A549 (cell line): ENCODE measurements at regions not wholly inside any gene's neighbourhood (a gene's known extent, or its start where the extent isn't known, plus 50 kb on each side); places are given as distances from the start of the nearest gene placed in this dataset.

Experiments used
- ATAC-seq, 2 experiments: fragments of 200-7000 bp in 1 of 2; fragments of >200 bp in 1 of 2; cut with Nextera tagmentation in 1 of 2; cut with Tn5 transposase in 1 of 2; 3 replicates each; pipeline versions ENCODE4 v1.8.0 to v1.9.1; 2018 to 2020; ENCODE audit warnings: mild to moderate bottlenecking in 1 of 2, moderate library complexity in 1 of 2
- CTCF ChIA-PET: fragments of 300-600 bp; sonication (Branson Sonifier 250); formaldehyde crosslinking; extraction: SDS; loops from one replicate; lab custom pipeline; 2021; ENCODE audit warnings: antibody characterized with exemption, inconsistent platforms; lab: Yijun Ruan, JAX
- POLR2A ChIA-PET: fragments of 350-600 bp; formaldehyde crosslinking; extraction: SDS; loops from one replicate; lab custom pipeline; 2021; ENCODE audit warnings: antibody characterized with exemption, inconsistent platforms; lab: Yijun Ruan, JAX
- DNase-seq, 2 experiments: peaks; one replicate each; pipeline versions ENCODE4 v3.0.0 to v3.0.0-alpha.2; 2011 to 2016; ENCODE audit warnings: low read depth in 1 of 2, low spot score in 1 of 2
- FAIRE-seq: peaks from 2 replicates; lab custom pipeline; 2011; peaks lifted over from hg19 to GRCh38; lab: Jason Lieb, UNC
- H3K27ac ChIP-seq, 2 experiments: fragments of >200 bp; sonication (Bioruptor Twin); formaldehyde crosslinking; 3 replicates each; pipeline ENCODE4 v1.5.1; 2016 to 2017
- H3K4me1 ChIP-seq: fragments of >200 bp; sonication (Bioruptor Twin); formaldehyde crosslinking; 3 replicates; pipeline ENCODE4 v1.6.1; 2016
- H3K4me2 ChIP-seq: fragments of >200 bp; sonication (Bioruptor Twin); formaldehyde crosslinking; 3 replicates; pipeline ENCODE4 v1.6.1; 2016
- H3K4me3 ChIP-seq: fragments of >200 bp; sonication (Bioruptor Twin); formaldehyde crosslinking; 3 replicates; pipeline ENCODE4 v1.5.1; 2016
- H3K9me3 ChIP-seq: fragments of >200 bp; sonication (Bioruptor Twin); formaldehyde crosslinking; 3 replicates; pipeline ENCODE4 v1.6.1; 2016
- CBX8 ChIP-seq: fragments of 200-600 bp; sonication (generic); IDR thresholded peaks from 2 replicates; pipeline ENCODE4 v1.6.1; 2016
- CEBPB ChIP-seq, 2 experiments: fragments of >200 bp in 1 of 2; sonication (Bioruptor Twin) in 1 of 2; formaldehyde crosslinking in 1 of 2; IDR thresholded peaks; 2 replicates each; pipeline ENCODE4 v1.6.1; 2012 to 2016
- CHD4 ChIP-seq: fragments of 200-600 bp; sonication (generic); IDR thresholded peaks from 2 replicates; pipeline ENCODE4 v1.6.1; 2016; ENCODE audit warnings: antibody characterized with exemption, mild to moderate bottlenecking, borderline replicate concordance
- EHF ChIP-seq: fragments of 250-450 bp; sonication (Bioruptor Pico); IDR thresholded peaks from 2 replicates; pipeline ENCODE4 v1.5.0; 2020; ENCODE audit warnings: mild to moderate bottlenecking
- EHMT2 ChIP-seq: fragments of 200-600 bp; sonication (generic); IDR thresholded peaks from 2 replicates; pipeline ENCODE4 v1.6.1; 2016; ENCODE audit warnings: antibody characterized with exemption, low read depth, mild to moderate bottlenecking, moderate library complexity
- ESRRA ChIP-seq: fragments of 150-350 bp; IDR thresholded peaks from 2 replicates; pipeline ENCODE4 v1.6.1; 2014; ENCODE audit warnings: mild to moderate bottlenecking, low read length, borderline replicate concordance
- FOSB ChIP-seq: fragments of 250-450 bp; sonication (Bioruptor Pico); IDR thresholded peaks from 2 replicates; pipeline ENCODE4 v1.5.0; 2020; ENCODE audit warnings: mild to moderate bottlenecking, moderate library complexity
- GATA3 ChIP-seq: IDR thresholded peaks from 2 replicates; pipeline ENCODE4 v1.6.1; 2012; ENCODE audit warnings: borderline replicate concordance
- HDAC2 ChIP-seq: fragments of 200-600 bp; sonication (generic); IDR thresholded peaks from 2 replicates; pipeline ENCODE4 v1.6.1; 2016
- HEYL ChIP-seq: fragments of 250-450 bp; sonication (Bioruptor Pico); IDR thresholded peaks from 2 replicates; pipeline ENCODE4 v1.8.0; 2021; ENCODE audit warnings: mild to moderate bottlenecking, moderate library complexity
- HOXA7 ChIP-seq: fragments of 250-450 bp; sonication (Bioruptor Pico); IDR thresholded peaks from 2 replicates; pipeline ENCODE4 v1.5.0; 2020; ENCODE audit warnings: mild to moderate bottlenecking, moderate library complexity
- HOXB5 ChIP-seq: fragments of 250-450 bp; sonication (Bioruptor Pico); IDR thresholded peaks from 2 replicates; pipeline ENCODE4 v1.5.0; 2020; ENCODE audit warnings: mild to moderate bottlenecking, moderate library complexity
- JUN ChIP-seq, 2 experiments: fragments of >200 bp; sonication (Bioruptor Twin); formaldehyde crosslinking; IDR thresholded peaks; 2 replicates in 1 of 2; 3 replicates in 1 of 2; pipeline ENCODE4 v1.6.1; 2016 to 2017
- JUNB ChIP-seq: fragments of >200 bp; sonication (Bioruptor Twin); formaldehyde crosslinking; IDR thresholded peaks from 2 replicates; pipeline ENCODE4 v1.6.1; 2016
- MAFK ChIP-seq: fragments of 450-650 bp; IDR thresholded peaks from 2 replicates; pipeline ENCODE4 v1.6.1; 2014; ENCODE audit not compliant: partially characterized antibody
- NR3C1 ChIP-seq: fragments of >200 bp; sonication (Bioruptor Twin); formaldehyde crosslinking; IDR thresholded peaks from 3 replicates; pipeline ENCODE4 v1.6.1; 2017
- PHF8 ChIP-seq: fragments of 200-600 bp; sonication (generic); IDR thresholded peaks from 2 replicates; pipeline ENCODE4 v1.6.1; 2016; ENCODE audit warnings: low read depth, mild to moderate bottlenecking, antibody characterized with exemption, moderate library complexity, borderline replicate concordance
- POLR2AphosphoS2 ChIP-seq: conservative IDR thresholded peaks from 2 replicates; pipeline ENCODE4 v1.6.1; 2012; ENCODE audit warnings: low read length, improper control_type of control experiment, inconsistent platforms
- RCOR1 ChIP-seq: fragments of 150-350 bp; IDR thresholded peaks from 2 replicates; pipeline ENCODE4 v1.6.1; 2014; ENCODE audit warnings: antibody characterized with exemption, low read length, low read depth
- RFX5 ChIP-seq: fragments of 450-650 bp; IDR thresholded peaks from 2 replicates; pipeline ENCODE4 v1.7.1; 2014; ENCODE audit warnings: antibody characterized with exemption, mild to moderate bottlenecking, moderate library complexity
- RNF2 ChIP-seq: fragments of 200-600 bp; sonication (generic); IDR thresholded peaks from 2 replicates; pipeline ENCODE4 v1.6.1; 2016; ENCODE audit warnings: low read depth, mild to moderate bottlenecking, antibody characterized with exemption, moderate library complexity, borderline replicate concordance
- SREBF2 ChIP-seq: fragments of 450-650 bp; IDR thresholded peaks from 2 replicates; pipeline ENCODE4 v1.6.1; 2014; ENCODE audit warnings: mild to moderate bottlenecking, moderate library complexity
- TP53 ChIP-seq: fragments of 250-450 bp; sonication (Bioruptor Pico); IDR thresholded peaks from 2 replicates; pipeline ENCODE4 v1.5.0; 2021; ENCODE audit warnings: mild to moderate bottlenecking, moderate library complexity
- ZFP36 ChIP-seq: fragments of 450-650 bp; IDR thresholded peaks from 2 replicates; pipeline ENCODE4 v1.6.1; 2014; ENCODE audit warnings: borderline replicate concordance; ENCODE audit not compliant: partially characterized antibody
- ZNF302 ChIP-seq: fragments of 250-450 bp; sonication (Bioruptor Pico); IDR thresholded peaks from 2 replicates; pipeline ENCODE4 v1.9.0; 2021; ENCODE audit warnings: inconsistent platforms, mild to moderate bottlenecking, moderate library complexity
- WGBS: methylation state at CpG from one replicate; pipeline ENCODE4 v1.1.6; 2017; ENCODE audit errors: missing lambda C conversion rate; 5-methylcytosine and 5-hydroxymethylcytosine counted together
- TF ChIP-seq, protein P1 (sequence below): fragments of 250-450 bp; sonication (Bioruptor Pico); IDR thresholded peaks from 2 replicates; pipeline ENCODE4 v1.5.0; 2020; ENCODE audit warnings: low read depth, mild to moderate bottlenecking, moderate library complexity
- TF ChIP-seq, protein P2 (sequence below): IDR thresholded peaks from 2 replicates; pipeline ENCODE4 v1.6.1; 2012
- TF ChIP-seq, protein P3 (sequence below): fragments of 150-350 bp; IDR thresholded peaks from 2 replicates; pipeline ENCODE4 v1.6.1; 2014; ENCODE audit warnings: low read depth, mild to moderate bottlenecking, low read length
- TF ChIP-seq, protein P4 (sequence below): fragments of >200 bp; sonication (Bioruptor Twin); formaldehyde crosslinking; IDR thresholded peaks from 2 replicates; pipeline ENCODE4 v1.6.1; 2016
- TF ChIP-seq, protein P5 (sequence below): fragments of 250-450 bp; sonication (Bioruptor Pico); IDR thresholded peaks from 2 replicates; pipeline ENCODE4 v1.5.0; 2021; ENCODE audit warnings: mild to moderate bottlenecking, moderate library complexity, borderline replicate concordance

DNA sequence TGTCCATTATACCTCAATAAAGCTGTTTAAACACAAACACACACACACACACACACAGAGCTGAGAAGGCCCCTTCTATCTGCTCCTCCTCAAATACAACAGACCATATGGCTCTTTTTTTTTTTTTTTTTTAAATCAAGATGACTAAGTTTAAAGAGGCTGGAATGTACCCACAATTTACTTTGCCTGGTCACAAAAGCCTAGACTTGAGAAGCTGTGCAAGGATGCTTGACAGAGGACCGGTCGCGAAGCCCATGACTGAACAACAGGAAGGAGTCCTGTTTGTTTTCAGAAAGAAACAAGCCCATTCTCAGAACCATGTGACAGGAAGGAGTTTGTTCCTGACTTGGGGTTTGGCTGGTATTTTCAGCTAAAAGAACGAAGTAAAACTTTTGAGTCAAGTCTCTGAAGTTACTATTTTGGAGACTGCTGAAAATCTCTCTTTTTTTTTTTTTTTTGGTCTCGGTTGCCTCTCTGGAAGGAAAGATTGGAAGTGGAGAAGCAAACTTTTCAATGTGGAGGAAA is 650.9 kb upstream of the TENM3 start:
- Histone ChIP-seq H3K4me1 (no peaks in the 10 kb centered on the region), H3K4me3 (no peak overlapping the region), H3K27ac (no peak overlapping the region), H3K4me2 (no peak overlapping the region), H3K9me3 (no peaks in the 10 kb centered on the region)
- CTCF ChIA-PET = no interaction called here
- POLR2A ChIA-PET = no interaction called here
- TF ChIP-seq, protein P1, sequence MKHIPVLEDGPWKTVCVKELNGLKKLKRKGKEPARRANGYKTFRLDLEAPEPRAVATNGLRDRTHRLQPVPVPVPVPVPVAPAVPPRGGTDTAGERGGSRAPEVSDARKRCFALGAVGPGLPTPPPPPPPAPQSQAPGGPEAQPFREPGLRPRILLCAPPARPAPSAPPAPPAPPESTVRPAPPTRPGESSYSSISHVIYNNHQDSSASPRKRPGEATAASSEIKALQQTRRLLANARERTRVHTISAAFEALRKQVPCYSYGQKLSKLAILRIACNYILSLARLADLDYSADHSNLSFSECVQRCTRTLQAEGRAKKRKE = no peak
- TF ChIP-seq CEBPB (IDR thresholded peaks at IDR 0.05) = no peak
- no peak for TF ChIP-seq RNF2
- no peak for TF ChIP-seq CBX8
- no peak for TF ChIP-seq POLR2AphosphoS2
- TF ChIP-seq JUN (IDR thresholded peaks at IDR 0.05) = no peak
- no peak for TF ChIP-seq HDAC2
- no peak for TF ChIP-seq ZNF302 (CRISPR knock-in tag)
- no peak for FAIRE-seq
- ATAC-seq = no peak
- WGBS = 53% methylated on average over 5 of the region's 5 CpGs
- no peak for DNase-seq

DNA sequence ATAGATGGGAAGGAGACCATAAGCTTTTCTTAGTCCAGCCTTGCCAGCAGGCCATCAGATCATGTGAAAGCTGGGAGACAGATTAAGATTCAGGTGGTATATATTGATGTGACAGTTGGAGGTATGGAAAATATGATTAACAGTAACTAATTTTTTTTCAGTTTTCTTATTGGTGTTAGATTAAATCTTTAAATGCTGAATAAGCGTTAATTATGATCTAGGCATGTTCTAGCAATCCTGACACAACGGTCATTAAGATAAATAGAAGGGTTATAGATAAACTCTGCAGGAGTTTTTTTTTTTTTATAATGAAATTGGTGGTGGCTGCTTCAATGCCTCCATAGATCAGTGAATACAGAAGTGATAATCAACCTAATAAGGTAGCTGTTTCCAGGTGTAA is 649.5 kb upstream of the TENM3 start:
- FAIRE-seq (no peak), DNase-seq (no peak), ATAC-seq (no peak)
- Histone ChIP-seq H3K4me3 (no peak overlapping the region), H3K4me1 (no peaks in the 10 kb centered on the region), H3K27ac (no peak overlapping the region), H3K9me3 (no peaks in the 10 kb centered on the region), H3K4me2 (no peak overlapping the region)
- TF ChIP-seq NR3C1 (no peak), MAFK (peak; percentile 45)
- ChIA-PET POLR2A (no interaction called here), CTCF (no interaction called here)
- WGBS = 1% methylated on average over 2 of the region's 2 CpGs

DNA sequence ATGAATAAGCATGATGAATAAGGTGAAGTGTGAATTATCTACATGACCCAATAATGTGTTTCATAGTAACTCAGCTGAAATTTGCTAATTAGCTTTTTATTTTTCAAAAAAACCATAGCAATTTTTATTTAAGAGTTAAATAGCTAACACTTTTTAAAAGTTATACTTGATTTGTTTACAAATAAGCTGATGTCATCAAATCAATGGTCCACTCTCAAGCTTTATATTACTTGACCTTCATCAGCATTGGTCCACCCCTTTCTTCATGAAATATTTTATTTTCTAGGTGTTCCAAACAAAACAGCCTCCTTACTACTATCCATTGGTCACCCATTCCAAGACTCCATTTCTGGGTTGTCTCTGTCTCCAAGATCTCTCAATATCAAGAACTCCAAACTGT is 649.0 kb upstream of the TENM3 start:
- TF ChIP-seq MAFK (peak; percentile 53), HEYL (CRISPR knock-in tag) (no peak)
- CTCF ChIA-PET = no interaction called here
- ATAC-seq = no peak

DNA sequence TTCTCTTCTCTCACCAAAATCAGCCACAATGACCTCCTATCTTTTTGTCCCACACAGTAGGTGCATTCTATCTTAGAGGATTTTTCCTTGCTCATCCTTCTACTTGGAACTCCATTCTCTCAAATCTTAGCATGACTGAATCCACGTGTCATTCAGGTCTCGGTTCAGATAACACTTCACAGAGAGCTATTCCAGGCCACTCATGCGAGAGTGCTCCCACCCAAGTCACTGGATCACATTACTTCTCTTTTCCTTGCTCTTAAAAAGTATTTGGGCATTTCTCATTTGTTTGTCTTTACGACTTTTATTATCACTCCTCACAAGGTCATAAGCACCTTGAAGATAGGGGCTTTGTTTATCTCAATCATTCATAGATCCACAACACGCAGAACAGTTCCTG is 647.5 kb upstream of the TENM3 start:
- DNase-seq (no peak), ATAC-seq (no peak), FAIRE-seq (no peak)
- ChIA-PET CTCF (no interaction called here), POLR2A (no interaction called here)
- no peak overlapping the region for H3K4me3 ChIP-seq
- H3K9me3 ChIP-seq = no peaks in the 10 kb centered on the region
- WGBS = 2% methylated on average over 5 of the region's 5 CpGs
- H3K4me1 ChIP-seq = no peaks in the 10 kb centered on the region
- H3K4me2 ChIP-seq = no peak overlapping the region
- no peak overlapping the region for H3K27ac ChIP-seq
- TF ChIP-seq, protein P2, sequence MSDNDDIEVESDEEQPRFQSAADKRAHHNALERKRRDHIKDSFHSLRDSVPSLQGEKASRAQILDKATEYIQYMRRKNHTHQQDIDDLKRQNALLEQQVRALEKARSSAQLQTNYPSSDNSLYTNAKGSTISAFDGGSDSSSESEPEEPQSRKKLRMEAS = no peak
- TF ChIP-seq GATA3 (no peak), PHF8 (no peak), ESRRA (no peak), EHF (CRISPR knock-in tag) (no peak), HOXB5 (CRISPR knock-in tag) (no peak), RFX5 (no peak), JUNB (no peak), CHD4 (no peak), HOXA7 (CRISPR knock-in tag) (no peak), RCOR1 (no peak), TP53 (no peak), SREBF2 (no peak), FOSB (CRISPR knock-in tag) (no peak), ZFP36 (no peak), EHMT2 (no peak)
- TF ChIP-seq, protein P3, sequence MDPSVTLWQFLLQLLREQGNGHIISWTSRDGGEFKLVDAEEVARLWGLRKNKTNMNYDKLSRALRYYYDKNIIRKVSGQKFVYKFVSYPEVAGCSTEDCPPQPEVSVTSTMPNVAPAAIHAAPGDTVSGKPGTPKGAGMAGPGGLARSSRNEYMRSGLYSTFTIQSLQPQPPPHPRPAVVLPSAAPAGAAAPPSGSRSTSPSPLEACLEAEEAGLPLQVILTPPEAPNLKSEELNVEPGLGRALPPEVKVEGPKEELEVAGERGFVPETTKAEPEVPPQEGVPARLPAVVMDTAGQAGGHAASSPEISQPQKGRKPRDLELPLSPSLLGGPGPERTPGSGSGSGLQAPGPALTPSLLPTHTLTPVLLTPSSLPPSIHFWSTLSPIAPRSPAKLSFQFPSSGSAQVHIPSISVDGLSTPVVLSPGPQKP = no peak
- TF ChIP-seq, protein P4, sequence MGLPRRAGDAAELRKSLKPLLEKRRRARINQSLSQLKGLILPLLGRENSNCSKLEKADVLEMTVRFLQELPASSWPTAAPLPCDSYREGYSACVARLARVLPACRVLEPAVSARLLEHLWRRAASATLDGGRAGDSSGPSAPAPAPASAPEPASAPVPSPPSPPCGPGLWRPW = no peak
- TF ChIP-seq, protein P5, sequence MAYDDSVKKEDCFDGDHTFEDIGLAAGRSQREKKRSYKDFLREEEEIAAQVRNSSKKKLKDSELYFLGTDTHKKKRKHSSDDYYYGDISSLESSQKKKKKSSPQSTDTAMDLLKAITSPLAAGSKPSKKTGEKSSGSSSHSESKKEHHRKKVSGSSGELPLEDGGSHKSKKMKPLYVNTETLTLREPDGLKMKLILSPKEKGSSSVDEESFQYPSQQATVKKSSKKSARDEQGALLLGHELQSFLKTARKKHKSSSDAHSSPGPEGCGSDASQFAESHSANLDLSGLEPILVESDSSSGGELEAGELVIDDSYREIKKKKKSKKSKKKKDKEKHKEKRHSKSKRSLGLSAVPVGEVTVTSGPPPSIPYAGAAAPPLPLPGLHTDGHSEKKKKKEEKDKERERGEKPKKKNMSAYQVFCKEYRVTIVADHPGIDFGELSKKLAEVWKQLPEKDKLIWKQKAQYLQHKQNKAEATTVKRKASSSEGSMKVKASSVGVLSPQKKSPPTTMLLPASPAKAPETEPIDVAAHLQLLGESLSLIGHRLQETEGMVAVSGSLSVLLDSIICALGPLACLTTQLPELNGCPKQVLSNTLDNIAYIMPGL = no peak

More for the DNA sequence above, 649.0 kb upstream of the TENM3 start:
- no peak for FAIRE-seq
- no peak overlapping the region for H3K4me3 ChIP-seq
- no peaks in the 10 kb centered on the region for H3K4me1 ChIP-seq
- H3K9me3 ChIP-seq = no peaks in the 10 kb centered on the region
- POLR2A ChIA-PET = no interaction called here
- no peak for DNase-seq
- H3K27ac ChIP-seq = no peak overlapping the region
- no peak overlapping the region for H3K4me2 ChIP-seq
